GM18951 (cell line): ENCODE measurements at regions not wholly inside any gene's neighbourhood (a gene's known extent, or its start where the extent isn't known, plus 50 kb on each side); places are given as distances from the start of the nearest gene placed in this dataset.

Experiments used
- POLR2A ChIP-seq: IDR thresholded peaks from 4 replicates; pipeline ENCODE4 v1.6.1; 2011; ENCODE audit warnings: mild to moderate bottlenecking; ENCODE audit not compliant: insufficient read length, insufficient read depth; ENCODE audit errors: extremely low read depth
- in situ Hi-C: fragments of 300-500 bp; cut with MboI; formaldehyde crosslinking; loops from one replicate; pipeline ENCODE4 v1.12.0; 2022; ENCODE audit warnings: low sequenced_read_pairs, mixed read lengths, inconsistent platforms; ENCODE audit not compliant: unreplicated experiment

- no peak for TF ChIP-seq POLR2A
- in situ Hi-C loops = no loop called here
These were observed 318.1 kb upstream of the GRM7 start for GRCh38 chr3:6542795-6543194.

- in situ Hi-C loops = no loop called here
- no peak for TF ChIP-seq POLR2A
These were observed 311.6 kb upstream of the GRM7 start for GRCh38 chr3:6549296-6549695.

- in situ Hi-C loops = no loop called here
- TF ChIP-seq POLR2A = no peak
These were observed 309.8 kb upstream of the GRM7 start for GRCh38 chr3:6551165-6551564.

- in situ Hi-C loops = no loop called here
- TF ChIP-seq POLR2A = no peak
These were observed 300.7 kb upstream of the GRM7 start for GRCh38 chr3:6560259-6560658.

GRCh38 chr3:6567241-6567640 lies 293.7 kb upstream of the GRM7 start:
- TF ChIP-seq POLR2A = no peak
- in situ Hi-C loops = no loop called here

- in situ Hi-C loops = no loop called here
- no peak for TF ChIP-seq POLR2A
These were observed 291.9 kb upstream of the GRM7 start for GRCh38 chr3:6568999-6569493.

GRCh38 chr3:6571448-6571847 lies 289.5 kb upstream of the GRM7 start:
- TF ChIP-seq POLR2A = no peak

GRCh38 chr3:6577584-6577983 lies 283.3 kb upstream of the GRM7 start:
- TF ChIP-seq POLR2A = no peak
- in situ Hi-C loops = no loop called here

More at GRCh38 chr3:6571448-6571847, 289.5 kb upstream of the GRM7 start:
- in situ Hi-C loops = no loop called here

- no peak for TF ChIP-seq POLR2A
- in situ Hi-C loops = no loop called here
These were observed 282.4 kb upstream of the GRM7 start for GRCh38 chr3:6578526-6578925.

GRCh38 chr3:6580808-6581207 lies 280.1 kb upstream of the GRM7 start:
- no peak for TF ChIP-seq POLR2A
- in situ Hi-C loops = no loop called here

- in situ Hi-C loops = no loop called here
- TF ChIP-seq POLR2A = no peak
These were observed 275.6 kb upstream of the GRM7 start for GRCh38 chr3:6585360-6585759.

GRCh38 chr3:6600237-6600636 lies 260.7 kb upstream of the GRM7 start:
- no peak for TF ChIP-seq POLR2A
- in situ Hi-C loops = no loop called here

GRCh38 chr3:6601374-6601773 lies 259.5 kb upstream of the GRM7 start:
- TF ChIP-seq POLR2A = no peak
- in situ Hi-C loops = no loop called here

- TF ChIP-seq POLR2A = no peak
- in situ Hi-C loops = no loop called here
These were observed 258.6 kb upstream of the GRM7 start for GRCh38 chr3:6602329-6602728.

GRCh38 chr3:6605227-6605626 lies 255.7 kb upstream of the GRM7 start:
- TF ChIP-seq POLR2A = no peak
- in situ Hi-C loops = no loop called here
